Activated T-cell treated with anti-CD3 and anti-CD28 coated beads for 4 hours (primary cell): ENCODE measurements at regions not wholly inside any gene's neighbourhood (a gene's known extent, or its start where the extent isn't known, plus 50 kb on each side); places are given as distances from the start of the nearest gene placed in this dataset.

Source experiments
- DNase-seq: peaks from one replicate; pipeline ENCODE4 v3.0.0-alpha.2; 2020

DNA sequence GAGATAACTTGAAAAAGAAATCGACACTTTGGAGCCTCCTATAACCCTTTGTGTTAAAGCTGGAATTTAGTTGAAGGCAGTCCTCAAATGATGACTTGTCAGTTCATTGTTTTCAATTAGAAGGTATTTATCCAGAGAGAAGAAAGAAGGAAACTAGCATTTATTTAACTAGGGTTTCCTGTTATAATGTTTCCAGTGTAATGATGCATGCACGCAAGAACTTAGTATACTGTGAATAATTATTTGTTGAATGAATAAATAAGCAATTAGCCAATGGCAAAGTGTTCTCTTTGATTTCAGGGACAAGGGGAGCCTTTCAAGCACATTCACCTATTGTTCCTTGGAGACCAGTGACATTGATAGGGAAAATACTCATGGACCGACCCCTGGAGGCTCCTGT, 307.4 kb downstream of the KLF5 start:
- DNase-seq: no peak

DNA sequence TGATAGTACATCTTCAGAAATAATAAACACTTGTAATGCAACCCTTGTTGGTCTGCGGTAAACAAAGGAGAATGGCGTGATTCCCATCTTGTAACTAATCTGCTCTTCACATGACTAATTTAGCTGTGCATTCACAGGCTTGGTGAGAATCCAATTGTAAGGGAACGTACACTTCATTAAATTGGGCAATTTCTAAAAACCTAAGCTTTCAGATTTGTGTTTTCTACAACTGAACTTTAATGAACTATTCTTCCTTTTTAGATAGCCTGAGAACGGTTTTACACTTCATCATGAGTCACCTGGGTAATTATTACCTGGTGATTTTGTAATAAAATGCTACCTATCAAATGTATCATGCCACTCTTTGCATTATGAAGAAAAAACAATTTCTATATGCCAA, 306.9 kb downstream of the KLF5 start:
- DNase-seq: no peak

DNA sequence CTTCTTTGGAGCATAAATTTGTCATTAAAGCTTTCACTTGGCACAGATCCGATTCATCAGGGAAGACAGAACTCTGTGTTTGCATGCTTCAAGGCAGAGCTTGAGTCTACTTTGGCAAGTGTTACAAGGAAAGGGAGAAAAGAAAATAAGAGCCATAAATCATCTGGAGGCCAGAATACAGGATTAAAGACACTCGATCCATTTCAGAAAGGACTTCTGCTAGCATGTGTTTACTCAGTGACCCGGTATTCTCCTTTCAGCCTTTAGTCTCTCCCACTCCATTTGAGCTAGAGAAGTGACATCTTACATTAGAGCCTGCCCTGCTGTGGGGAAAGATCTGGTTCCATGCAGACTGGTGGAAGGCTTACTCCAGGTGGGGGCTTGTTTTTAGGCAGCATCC, 306.4 kb downstream of the KLF5 start:
- no peak for DNase-seq

GRCh38 chr13:73364736-73365135, 305.9 kb downstream of the KLF5 start:
- no peak for DNase-seq

DNA sequence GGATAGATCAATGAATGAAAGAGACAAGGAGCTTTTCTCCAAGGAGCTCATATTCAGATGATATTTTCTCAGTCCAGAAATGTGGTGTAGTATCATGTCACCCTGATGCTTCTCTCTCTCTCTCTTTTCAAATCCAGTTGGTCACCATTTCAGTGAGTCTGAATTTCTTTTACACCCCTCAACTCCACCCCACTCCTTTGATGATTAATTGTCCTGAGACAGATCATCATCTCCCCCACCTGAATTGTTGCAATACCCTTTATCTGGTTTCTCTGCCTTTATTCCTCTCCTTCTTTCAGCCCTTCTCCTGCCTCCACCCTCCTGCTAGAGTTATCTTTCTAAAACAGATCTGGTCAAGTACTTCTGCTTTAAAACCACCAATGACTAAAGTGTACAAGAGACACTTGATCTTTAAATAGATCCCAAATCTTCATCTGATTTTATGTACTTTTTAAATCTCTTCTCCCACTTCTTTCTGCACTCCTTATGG, 299.8 kb downstream of the KLF5 start:
- DNase-seq: no peak

- no peak for DNase-seq
These were observed 296.3 kb downstream of the KLF5 start for GRCh38 chr13:73355134-73355533.

DNA sequence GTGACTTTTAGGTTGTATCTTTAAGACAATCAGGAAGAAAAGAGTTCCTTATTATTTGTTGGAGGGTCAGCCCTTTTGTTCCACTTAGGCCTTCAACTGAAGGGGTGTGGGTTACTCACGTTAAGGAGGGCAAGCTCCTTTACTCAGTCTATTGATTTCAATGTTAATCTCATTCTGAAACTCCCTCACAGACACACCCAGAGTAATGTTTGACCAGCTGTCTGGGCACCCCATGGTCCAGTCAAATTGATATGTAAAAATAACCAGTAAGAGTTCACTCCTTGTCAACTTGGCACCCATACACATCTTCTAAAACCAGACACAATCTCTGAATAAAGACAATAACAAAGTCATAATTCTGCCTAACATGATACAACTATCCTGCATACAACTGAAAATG, 292.9 kb downstream of the KLF5 start:
- DNase-seq: no peak

DNA sequence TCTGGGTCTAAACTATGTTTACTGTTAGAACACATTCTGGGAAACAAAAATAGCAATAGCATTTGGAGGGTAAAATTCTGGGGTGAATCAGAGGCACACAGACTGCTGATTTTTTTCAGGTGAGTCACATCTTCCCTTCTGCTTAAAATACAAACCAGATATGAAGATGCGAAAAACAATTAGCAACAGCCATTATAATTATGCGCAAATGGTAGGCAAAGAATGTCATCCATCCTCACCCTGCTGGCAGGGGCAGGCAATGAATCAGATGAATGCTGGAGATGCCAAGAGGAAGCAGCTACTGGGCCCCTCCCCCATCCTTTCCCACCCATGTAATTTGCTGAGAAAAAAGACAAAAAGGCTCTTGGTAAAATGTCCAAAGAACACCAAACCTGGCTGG, 282.9 kb downstream of the KLF5 start:
- DNase-seq: no peak

DNA sequence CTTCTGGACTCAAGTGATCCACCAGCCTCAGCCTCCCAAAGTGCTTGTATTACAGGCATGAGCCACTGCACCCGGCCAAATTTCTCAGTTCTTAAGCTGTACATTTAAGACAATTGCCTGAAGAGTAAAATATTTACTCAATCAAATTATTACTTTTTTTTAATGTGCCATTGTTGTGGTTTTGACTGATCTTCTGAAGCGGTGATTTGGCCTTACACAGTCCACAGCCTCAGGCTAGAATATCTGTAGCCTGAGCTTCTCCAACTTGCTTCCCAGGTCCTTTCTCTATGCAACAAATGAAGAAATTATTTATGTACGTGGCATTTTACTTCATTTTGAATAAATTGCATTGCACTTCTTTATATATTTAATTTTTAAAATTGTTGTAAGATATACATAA, 281.3 kb downstream of the KLF5 start:
- DNase-seq: no peak

DNA sequence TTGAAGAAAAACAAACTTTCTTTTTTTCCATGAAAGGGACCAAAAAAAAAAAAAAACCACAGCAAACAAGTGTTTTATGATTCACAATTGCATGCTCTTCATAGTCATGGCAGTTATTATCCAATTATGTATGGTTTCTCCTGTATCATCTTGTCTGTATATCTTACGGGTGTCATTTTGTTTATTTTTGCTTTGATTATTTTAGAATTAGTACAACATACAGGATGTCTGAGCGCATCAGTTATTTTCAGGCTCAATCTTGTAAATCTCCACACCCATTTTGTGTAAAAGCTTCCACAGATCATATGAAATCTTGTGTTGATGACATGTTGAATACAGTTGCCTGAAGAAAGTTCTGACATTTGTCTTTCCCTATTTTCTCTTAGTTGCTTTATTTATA, 280.3 kb downstream of the KLF5 start:
- no peak for DNase-seq

GRCh38 chr13:73338389-73338788, 279.6 kb downstream of the KLF5 start:
- no peak for DNase-seq

GRCh38 chr13:73337532-73337931, 278.7 kb downstream of the KLF5 start:
- no peak for DNase-seq

DNA sequence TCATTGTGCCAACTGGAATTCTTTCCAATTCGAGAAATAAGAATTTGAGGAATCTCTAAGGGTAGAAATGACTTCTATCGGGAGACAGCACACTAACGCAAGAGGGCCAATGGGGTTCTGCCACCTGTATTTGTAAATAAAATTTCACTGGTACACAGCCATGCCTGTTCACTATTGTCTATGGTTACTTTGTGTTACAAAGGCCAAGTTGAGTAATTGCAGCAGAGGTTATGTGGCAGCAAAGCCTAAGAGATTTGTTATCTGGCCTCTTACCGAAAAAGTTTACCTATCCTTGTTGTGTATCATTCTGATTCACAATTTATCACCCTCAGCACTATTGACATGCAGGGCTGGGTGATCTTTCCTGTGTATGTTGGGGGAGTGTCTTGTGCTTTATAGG, 278.0 kb downstream of the KLF5 start:
- DNase-seq: no peak

- DNase-seq: no peak
These were observed 277.1 kb downstream of the KLF5 start for GRCh38 chr13:73335944-73336343.

DNA sequence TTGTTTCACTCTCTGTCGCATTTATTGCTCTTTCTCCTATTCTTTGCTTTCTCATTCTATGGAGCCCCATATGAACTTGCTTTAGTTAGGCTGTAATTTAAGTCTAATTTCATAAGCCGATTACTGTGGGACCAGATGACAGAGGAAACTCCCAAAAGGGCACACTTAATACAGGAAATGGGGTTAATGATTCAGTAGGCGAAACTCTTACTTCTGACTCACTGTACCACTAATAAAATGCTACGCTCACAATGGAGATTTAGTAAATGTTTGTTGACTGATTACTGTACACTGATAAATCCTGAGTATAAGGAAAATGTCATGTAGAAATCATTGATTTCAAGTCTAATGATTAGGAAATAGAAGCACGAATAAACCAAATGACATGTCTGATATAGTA, 276.4 kb downstream of the KLF5 start:
- no peak for DNase-seq

DNA sequence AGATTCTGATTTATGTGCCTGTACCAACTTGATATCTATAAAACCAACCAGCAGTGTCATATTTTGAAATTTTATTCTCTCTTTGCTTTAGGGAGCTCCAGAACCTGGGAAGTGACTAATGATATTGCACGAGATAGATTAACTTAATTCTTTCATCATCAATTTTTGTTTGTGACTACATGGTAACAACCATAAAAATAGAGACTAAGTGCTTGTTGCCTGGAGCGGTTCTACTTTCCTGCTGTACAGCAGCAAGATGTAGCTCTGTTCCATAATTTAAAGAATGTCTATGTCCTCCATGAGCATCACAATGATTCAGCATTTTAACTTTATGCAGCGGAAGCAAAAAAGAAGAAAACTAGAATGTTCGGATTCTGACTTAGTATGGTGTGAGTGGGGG, 275.6 kb downstream of the KLF5 start:
- DNase-seq: no peak

DNA sequence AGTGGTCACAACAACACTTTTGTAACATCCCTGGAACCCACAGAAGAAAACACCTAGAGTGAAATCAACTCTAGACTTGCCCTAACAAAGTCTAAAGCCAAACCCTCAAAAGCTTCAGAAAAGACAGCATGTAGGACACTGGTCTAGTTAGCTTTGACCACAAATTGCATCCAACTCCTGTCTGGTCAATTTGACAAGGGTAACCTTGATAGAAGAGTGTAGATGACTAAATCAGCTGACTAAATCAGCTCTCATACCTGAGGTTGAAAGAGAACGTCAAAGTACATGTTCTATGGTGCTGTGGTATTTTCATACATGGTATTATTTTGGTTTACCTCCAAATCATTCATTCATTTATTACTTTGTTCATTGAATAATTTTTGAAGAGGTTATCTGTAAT, 272.8 kb downstream of the KLF5 start:
- no peak for DNase-seq

DNA sequence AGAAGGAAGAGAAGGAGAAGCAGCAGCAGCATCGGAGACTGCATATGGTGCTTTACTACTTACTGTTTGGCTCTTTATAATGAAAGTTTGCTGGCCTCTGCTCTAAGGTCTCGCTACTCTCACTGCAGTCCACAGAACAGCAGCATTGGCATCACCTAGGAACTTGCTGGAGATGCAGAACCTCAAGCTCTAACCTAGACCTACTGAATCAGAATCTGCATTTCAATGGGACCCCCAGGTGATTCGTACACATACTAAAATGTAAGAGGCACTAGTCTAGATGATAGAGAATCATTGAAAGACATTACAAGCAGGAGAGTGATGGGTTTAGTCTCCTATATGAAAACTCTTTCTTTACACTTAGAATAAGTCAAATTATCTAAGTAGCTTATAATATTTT, 270.6 kb downstream of the KLF5 start:
- DNase-seq: no peak

GRCh38 chr13:73327579-73327978, 268.8 kb downstream of the KLF5 start:
- DNase-seq: no peak

DNA sequence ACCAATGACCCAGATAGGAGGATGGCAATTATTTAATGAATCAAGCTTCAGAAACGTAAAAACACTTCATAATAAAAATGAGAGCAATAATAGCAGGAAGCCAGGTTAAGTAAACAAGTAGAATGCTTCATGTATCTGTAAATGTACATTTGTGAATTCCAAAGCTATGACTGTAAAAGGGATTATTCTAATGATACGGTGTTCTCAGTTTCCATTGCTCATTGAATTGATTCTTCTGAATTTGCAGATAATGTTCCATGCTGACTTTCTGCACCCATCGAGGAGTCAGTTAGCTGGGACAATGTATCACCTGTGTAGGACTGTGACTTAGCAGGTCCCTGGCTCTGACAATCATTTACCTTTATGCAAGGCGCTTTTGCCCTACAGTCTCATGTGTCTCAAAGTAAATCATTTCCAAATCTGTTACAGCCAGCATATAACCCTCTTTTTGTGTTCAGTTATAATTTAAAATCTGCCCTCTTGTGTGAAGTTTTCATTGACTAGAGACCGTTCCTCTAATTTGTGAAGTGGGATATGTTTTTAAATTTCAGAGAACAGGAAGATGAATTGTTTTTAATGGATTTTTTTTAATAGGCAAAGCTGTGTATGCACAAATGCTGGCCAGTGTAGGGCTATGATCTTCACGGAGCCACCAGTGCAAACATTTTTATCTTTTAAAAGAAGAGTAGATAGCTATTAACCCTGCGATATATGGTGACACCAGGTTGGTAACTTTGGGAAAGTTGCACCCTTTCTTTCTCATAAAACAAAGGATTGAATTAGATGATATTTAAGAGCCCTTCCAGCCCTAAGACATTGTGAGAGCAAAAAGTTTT, 267.1 kb downstream of the KLF5 start:
- no peak for DNase-seq

- no peak for DNase-seq
These were observed 266.3 kb downstream of the KLF5 start for GRCh38 chr13:73324842-73325722.

GRCh38 chr13:73323615-73324014, 264.8 kb downstream of the KLF5 start:
- DNase-seq: no peak

- no peak for DNase-seq
These were observed 262.2 kb downstream of the KLF5 start for GRCh38 chr13:73321043-73321442.

- DNase-seq: no peak
These were observed 258.3 kb downstream of the KLF5 start for GRCh38 chr13:73317140-73317539.
